Uterus (tissue), 3 donors: ENCODE measurements at regions not wholly inside any gene's neighbourhood (a gene's known extent, or its start where the extent isn't known, plus 50 kb on each side); places are given as distances from the start of the nearest gene placed in this dataset.
"Not testable (repeated sequence)": the region's sequence is repeated elsewhere in the genome, so short reads cannot be mapped to it uniquely, and the experiment has no call there.

Experiments
- DNase-seq, 2 donors: peaks; one replicate each; pipeline ENCODE4 v3.0.0-alpha.2; 2019 to 2020
- H3K27ac ChIP-seq, 2 donors: fragments of 200-600 bp; sonication (generic); 1 replicate in 1 of 2; 2 replicates in 1 of 2; pipeline ENCODE4 v1.5.1; 2016 to 2018
- H3K27me3 ChIP-seq, 2 donors: fragments of 200-600 bp; sonication (generic); one replicate each; pipeline ENCODE4 v1.5.1; 2018 to 2019; ENCODE audit warnings: control low read depth in 1 of 2
- H3K36me3 ChIP-seq, 2 donors: fragments of 200-600 bp; sonication (generic); one replicate each; pipeline ENCODE4 v1.5.1; 2019; ENCODE audit warnings: control low read depth in 1 of 2
- H3K4me1 ChIP-seq, 2 donors: fragments of 200-600 bp; sonication (generic); one replicate each; pipeline ENCODE4 v1.5.1; 2018 to 2019; ENCODE audit warnings: control low read depth in 1 of 2
- H3K4me3 ChIP-seq, 2 donors: fragments of 200-600 bp; sonication (generic); 1 replicate in 1 of 2; 2 replicates in 1 of 2; pipeline ENCODE4 v1.5.1; 2018 to 2019; ENCODE audit warnings: mild to moderate bottlenecking in 1 of 2
- H3K9me3 ChIP-seq, 2 donors: fragments of 200-600 bp; sonication (generic); one replicate each; pipeline ENCODE4 v1.5.1; 2019; ENCODE audit warnings: control low read depth in 1 of 2
- CTCF ChIP-seq, 4 experiments: fragments of 200-600 bp in 2 of 4; fragments of 450-650 bp in 2 of 4; sonication (generic) in 2 of 4; IDR thresholded peaks; one replicate each; pipeline ENCODE4 v1.5.1; 2016 to 2019; ENCODE audit warnings: antibody characterized with exemption in 4 of 4, mild to moderate bottlenecking in 2 of 4, moderate library complexity in 1 of 4
- POLR2A ChIP-seq, 2 donors: fragments of 450-650 bp; IDR thresholded peaks; one replicate each; pipeline ENCODE4 v1.6.1; 2016; ENCODE audit warnings: antibody characterized with exemption in 2 of 2, mild to moderate bottlenecking in 1 of 2, moderate library complexity in 1 of 2
- intact Hi-C: fragments of 100-400 bp; cut with DNase I; formaldehyde crosslinking; loops from one replicate; pipeline ENCODE4 v1.15.1; 2023; ENCODE audit warnings: low total_unique reads
- donor health status: DM: yes; HTN: yes; CAD: no.

GRCh38 chr5:166117072-166118066, 2174.1 kb upstream of the WWC1 start:
- TF ChIP-seq POLR2A (IDR thresholded peaks at IDR 0.05), result no peak
- no peak for TF ChIP-seq CTCF (IDR thresholded peaks at IDR 0.05)
- H3K4me1 ChIP-seq, result no peaks in the 10 kb centered on the region
- no peak for DNase-seq
- H3K27ac ChIP-seq, result no peak overlapping the region
- H3K27me3 ChIP-seq, result no peaks in the 10 kb centered on the region
- H3K4me3 ChIP-seq, result no peak overlapping the region
- intact Hi-C loops, result no loop called here
- no peaks in the 10 kb centered on the region for H3K36me3 ChIP-seq
- H3K9me3 ChIP-seq, result no peaks in the 10 kb centered on the region

GRCh38 chr5:166119506-166119905, 2171.9 kb upstream of the WWC1 start:
- TF ChIP-seq CTCF (IDR thresholded peaks at IDR 0.05), result no peak
- TF ChIP-seq POLR2A (IDR thresholded peaks at IDR 0.05), result no peak
- H3K36me3 ChIP-seq, result no peaks in the 10 kb centered on the region
- intact Hi-C loops, result no loop called here

GRCh38 chr5:166123717-166124116, 2167.7 kb upstream of the WWC1 start:
- no peak overlapping the region for H3K4me3 ChIP-seq
- intact Hi-C loops, result no loop called here
- no peaks in the 10 kb centered on the region for H3K9me3 ChIP-seq
- H3K36me3 ChIP-seq, result no peaks in the 10 kb centered on the region
- H3K27me3 ChIP-seq, result no peaks in the 10 kb centered on the region
- H3K27ac ChIP-seq, result no peak overlapping the region
- H3K4me1 ChIP-seq, result no peaks in the 10 kb centered on the region
- no peak for TF ChIP-seq POLR2A (IDR thresholded peaks at IDR 0.05)
- TF ChIP-seq CTCF (IDR thresholded peaks at IDR 0.05), result no peak
- DNase-seq, result no peak

More at GRCh38 chr5:166119506-166119905, 2171.9 kb upstream of the WWC1 start:
- Histone ChIP-seq H3K9me3 (no peaks in the 10 kb centered on the region), H3K4me3 (no peak overlapping the region), H3K27me3 (no peaks in the 10 kb centered on the region), H3K4me1 (no peaks in the 10 kb centered on the region), H3K27ac (no peak overlapping the region)
- no peak for DNase-seq

GRCh38 chr5:166127766-166128570, 2163.5 kb upstream of the WWC1 start:
- Histone ChIP-seq H3K27ac (no peak overlapping the region), H3K4me3 (no peak overlapping the region), H3K27me3 (no peaks in the 10 kb centered on the region), H3K9me3 (no peaks in the 10 kb centered on the region), H3K4me1 (no peaks in the 10 kb centered on the region), H3K36me3 (no peaks in the 10 kb centered on the region)
- intact Hi-C loops, result no loop called here
- no peak for DNase-seq
- no peak for TF ChIP-seq CTCF (IDR thresholded peaks at IDR 0.05)
- TF ChIP-seq POLR2A (IDR thresholded peaks at IDR 0.05), result no peak

GRCh38 chr5:166145107-166145506, 2146.3 kb upstream of the WWC1 start:
- intact Hi-C loops, DNase-seq, H3K36me3 ChIP-seq, H3K4me3 ChIP-seq, H3K27ac ChIP-seq, H3K27me3 ChIP-seq, H3K9me3 ChIP-seq, H3K4me1 ChIP-seq: not testable (repeated sequence)
